ENCODE measurements at regions not wholly inside any gene's neighbourhood (a gene's known extent, or its start where the extent isn't known, plus 50 kb on each side); places are given as distances from the start of the nearest gene placed in this dataset.

DNA sequence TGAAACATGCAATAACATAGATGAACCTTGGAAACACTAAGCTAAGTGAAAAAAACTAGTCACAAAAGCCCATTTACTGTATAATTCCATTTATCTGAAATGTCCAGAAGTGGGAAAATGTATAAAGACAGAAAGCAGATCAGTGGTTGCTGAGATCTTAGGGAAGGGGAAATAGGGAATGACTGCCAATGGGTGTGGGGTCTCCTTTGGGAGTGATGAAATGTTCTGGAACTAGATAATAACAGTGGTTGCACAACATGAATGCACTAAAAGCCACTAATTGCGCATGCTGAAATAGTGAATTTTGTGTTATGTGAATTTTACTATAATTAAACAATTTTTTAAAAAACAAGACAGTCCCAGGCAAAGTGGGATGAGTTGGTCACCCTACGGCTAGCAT, 472.8 kb downstream of the CCDC171 start:
- H3K27ac ChIP-seq: no peak overlapping the region
- no peak for DNase-seq (ENCODE audit: low read depth, low spot score)

DNA sequence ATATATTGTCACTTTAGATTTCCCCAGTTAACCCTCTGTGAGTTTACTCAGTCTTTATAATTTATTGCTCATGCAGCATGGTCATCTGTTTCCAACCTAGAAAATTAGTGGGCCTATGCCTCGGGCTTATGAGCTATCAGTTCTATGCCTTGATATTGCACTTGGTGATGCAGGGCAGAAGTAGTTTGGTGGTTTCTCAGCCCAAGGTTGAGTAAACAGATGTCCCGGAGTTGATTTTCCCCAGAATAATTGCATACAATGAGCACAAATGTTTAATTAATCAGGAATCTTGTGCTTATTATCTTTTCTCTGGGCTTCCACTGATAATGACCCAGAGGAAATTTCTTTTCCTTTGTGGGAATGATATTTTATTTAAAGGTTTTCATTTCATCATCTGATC, 474.0 kb downstream of the CCDC171 start:
- no peak for DNase-seq (ENCODE audit: low read depth, low spot score)
- no peak overlapping the region for H3K27ac ChIP-seq

DNA sequence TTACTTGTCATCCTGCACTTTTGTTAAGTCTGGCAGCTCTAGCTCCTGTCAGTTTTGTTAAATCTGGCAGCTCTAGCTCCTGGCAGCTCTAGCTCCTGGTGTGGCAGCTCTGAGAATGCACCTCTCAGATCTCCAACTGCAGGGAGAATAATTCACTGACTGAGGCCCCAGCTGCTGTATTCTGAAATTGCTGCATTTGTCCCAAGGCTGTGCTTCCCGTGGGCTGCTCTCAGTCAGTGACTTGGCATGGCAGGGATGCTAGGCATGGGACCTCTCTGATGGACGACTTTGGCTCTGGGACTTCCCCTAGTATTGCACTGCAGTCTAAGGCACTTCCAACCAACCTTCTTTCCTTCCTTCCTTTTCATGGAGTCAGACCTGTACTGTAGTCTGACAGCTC, 475.7 kb downstream of the CCDC171 start:
- no peak overlapping the region for H3K27ac ChIP-seq
- DNase-seq (ENCODE audit: low read depth, low spot score): no peak

DNA sequence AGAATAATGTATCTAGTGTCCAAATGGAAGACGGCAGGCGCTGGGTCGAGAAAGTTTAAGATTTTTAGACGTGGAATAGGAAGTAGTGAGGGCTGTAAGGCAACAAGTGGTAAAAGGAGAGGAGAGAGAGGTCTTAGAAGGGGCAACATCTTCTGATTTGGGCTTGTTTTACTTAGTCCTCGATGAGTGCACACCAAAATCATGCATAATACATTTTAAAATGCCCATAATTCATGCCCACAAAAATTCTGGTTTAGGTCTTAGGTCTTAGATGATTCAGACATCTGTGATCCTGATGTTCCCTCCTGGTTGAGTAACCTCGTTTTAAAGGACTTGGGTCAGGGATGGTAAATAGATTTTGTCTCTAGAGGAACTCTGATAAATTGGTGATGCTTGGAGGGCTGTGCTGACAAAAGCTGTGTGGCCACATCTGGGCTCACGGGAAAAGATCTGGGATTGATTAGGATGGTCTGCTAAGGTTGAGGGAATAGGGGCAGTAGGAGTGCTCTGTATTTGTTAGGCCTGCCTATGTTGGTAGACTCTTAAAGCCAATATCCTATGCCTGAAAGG, 476.3 kb downstream of the CCDC171 start:
- no peak for DNase-seq (ENCODE audit: low read depth, low spot score)
- H3K27ac ChIP-seq: no peak overlapping the region

DNA sequence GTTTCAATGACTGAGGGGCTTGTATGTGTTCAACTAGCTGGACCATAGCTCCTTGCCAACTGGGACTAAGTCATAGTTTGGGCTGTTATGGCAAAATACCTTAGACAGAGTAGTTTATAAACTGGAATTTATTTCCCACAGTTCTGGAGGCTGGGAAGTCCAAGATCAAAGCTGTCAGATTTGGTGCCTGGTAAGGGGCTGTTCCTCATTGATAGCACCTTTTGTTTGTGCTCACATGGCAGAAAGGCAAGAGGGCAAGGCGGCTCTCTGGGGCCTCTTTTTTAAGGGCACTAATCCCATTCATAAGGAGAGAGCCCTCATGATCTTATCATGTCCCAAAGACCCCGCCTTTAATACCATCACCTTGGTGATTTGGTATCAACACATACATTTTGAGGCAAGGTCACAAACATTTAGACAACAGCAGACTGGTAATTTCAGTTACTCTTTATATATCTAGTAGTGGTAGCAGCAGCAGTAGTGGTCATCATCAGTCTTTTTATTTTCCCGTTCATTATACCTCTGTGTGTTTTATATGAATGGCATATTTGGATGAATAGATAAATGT, 477.0 kb downstream of the CCDC171 start:
- no peak for DNase-seq (ENCODE audit: low read depth, low spot score)
- no peak overlapping the region for H3K27ac ChIP-seq

DNA sequence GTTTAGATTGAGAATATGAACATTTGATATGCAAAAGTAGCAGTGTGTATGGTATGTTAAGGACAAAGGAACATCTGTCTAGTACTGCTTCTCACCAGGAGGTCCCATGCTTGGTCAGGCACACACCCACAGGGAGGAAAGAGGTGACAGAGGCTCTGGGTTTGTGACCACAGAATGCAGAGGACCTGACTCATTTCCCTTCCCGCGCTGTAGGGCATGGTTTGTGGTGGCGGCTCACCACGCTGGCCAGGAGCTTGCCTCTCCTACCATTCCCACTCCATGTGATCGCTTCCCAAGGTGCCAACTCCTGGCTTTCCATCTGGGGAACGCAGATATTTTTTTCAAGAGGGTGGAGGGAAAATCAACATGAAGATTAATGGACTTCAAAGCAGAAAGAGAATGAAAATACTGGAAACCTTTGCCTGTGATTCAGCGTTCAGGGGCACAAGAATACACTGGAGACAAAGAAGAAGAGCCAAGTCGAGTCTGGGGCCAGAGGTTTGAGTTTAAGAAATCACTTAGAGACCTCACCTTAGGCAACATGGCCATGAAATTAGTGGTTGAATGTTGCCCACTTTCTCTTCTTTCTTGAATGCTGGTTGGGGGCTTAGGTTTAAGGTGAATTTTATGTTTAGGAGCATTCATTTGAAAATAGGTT, 477.8 kb downstream of the CCDC171 start:
- H3K27ac ChIP-seq: no peak overlapping the region
- DNase-seq (ENCODE audit: low read depth, low spot score): peak; percentile 45

DNA sequence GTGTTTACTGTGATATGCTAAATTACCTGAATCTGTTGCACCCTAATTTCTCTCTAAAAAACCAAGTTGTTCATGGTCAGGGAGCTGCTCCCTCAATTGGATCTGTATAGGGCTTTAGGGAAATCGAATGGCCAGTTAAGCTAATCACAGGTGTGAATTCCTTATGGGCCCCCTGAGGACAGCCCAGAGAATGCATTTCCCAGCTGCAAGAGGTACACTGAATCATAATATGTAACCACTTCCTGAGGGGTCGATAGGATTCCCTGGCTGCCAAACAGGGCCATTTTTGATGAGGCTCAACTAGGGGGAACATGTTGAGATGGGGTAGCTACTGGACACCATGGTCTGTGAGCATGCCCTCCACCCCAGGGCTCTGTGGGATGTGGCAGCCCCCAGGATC, 478.6 kb downstream of the CCDC171 start:
- H3K27ac ChIP-seq: no peak overlapping the region
- DNase-seq (ENCODE audit: low read depth, low spot score): no peak

DNA sequence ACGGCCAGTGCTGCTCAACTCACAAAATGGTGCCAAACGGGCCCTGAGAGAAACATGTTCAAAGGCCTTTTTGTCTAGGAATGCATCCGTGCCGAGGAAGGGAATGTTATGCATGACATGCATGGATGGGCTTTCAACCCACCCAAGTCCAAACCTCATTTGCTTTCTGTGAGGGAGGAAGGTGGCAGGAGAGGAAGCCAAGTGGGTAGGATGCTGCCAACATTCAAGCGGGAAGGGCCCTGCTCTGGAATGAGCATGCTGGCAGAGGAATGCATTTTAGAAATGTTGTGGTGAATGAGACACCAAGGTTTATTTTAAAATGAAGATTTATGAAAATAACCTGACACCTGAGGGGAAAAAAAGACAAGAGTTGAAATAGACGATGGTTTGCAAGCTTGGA, 479.1 kb downstream of the CCDC171 start:
- no peak overlapping the region for H3K27ac ChIP-seq
- DNase-seq (ENCODE audit: low read depth, low spot score): no peak

DNA sequence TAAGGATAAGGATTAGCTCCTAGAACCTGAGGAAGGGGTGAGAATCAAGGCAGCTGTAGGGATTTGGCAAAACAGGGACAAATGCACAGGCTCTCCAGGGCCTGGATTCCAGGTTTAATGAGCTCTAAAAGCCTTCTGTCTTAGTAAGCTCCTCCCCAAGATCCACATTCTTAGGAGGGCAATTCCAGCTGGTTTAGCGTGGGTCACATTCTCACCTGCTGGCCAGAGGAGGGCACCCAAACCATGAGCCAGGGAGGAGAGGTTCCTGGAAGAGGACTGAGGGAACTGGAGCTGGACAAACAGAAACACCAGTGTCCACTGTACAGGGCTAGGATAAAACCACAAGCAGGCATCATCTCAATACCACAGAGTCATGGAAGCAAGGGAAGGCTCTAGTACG, 480.0 kb downstream of the CCDC171 start:
- no peak overlapping the region for H3K27ac ChIP-seq
- DNase-seq (ENCODE audit: low read depth, low spot score): no peak

DNA sequence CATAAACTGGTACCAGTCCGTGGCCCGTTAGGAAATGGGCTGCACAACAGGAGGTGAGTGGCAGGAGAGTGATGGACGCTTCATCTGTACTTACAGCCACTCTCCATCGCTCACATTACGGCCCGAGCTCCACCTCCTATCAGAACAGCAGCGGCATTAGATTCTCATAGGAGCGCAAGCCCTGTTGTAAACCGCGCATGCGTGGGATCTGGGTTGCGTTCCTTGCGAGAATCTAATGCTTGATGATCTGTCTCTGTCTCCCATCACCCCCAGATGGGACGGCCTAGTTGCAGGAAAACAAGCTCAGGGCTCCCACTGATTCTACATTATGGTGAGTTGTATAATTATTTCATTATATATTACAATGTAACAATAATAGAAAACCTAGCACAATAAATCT, 480.4 kb downstream of the CCDC171 start:
- H3K27ac ChIP-seq: no peak overlapping the region
- no peak for DNase-seq (ENCODE audit: low read depth, low spot score)

DNA sequence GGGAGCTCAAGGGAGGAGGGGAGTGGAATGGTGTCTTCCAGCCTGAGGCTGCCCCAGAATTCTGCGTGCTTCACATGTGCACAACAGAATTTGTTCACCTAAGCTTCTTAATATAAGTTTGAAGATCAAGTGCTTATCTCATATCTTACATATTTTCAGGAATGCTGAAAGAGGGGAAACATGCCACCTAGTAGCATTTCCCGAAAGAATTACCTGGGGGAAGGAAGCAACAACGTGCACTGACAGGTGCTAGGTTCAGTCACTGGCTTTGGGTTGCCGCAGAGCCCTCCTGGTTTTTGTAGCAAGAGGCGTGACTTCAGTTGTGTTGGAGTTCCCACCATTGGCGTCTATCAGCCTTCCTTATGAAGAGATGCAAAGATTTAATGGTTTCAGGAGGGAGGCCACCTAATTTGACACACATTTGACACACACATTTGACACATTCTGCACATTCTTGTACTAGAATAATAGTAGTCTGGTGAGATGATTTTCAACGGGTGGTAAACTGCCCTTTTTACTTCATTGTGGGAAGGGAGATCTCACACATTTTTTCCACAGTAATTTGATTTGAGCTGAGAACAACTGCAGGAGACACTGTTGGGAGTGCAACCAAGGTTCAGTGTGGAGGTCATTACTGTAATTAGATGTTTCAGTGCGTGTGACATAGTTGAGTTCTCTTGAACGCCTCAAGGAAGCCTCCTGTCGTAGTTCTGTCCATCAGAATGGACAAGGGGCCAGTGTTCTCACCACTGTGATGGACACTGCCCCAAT, 481.3 kb downstream of the CCDC171 start:
- no peak for DNase-seq (ENCODE audit: low read depth, low spot score)
- H3K27ac ChIP-seq: no peak overlapping the region

DNA sequence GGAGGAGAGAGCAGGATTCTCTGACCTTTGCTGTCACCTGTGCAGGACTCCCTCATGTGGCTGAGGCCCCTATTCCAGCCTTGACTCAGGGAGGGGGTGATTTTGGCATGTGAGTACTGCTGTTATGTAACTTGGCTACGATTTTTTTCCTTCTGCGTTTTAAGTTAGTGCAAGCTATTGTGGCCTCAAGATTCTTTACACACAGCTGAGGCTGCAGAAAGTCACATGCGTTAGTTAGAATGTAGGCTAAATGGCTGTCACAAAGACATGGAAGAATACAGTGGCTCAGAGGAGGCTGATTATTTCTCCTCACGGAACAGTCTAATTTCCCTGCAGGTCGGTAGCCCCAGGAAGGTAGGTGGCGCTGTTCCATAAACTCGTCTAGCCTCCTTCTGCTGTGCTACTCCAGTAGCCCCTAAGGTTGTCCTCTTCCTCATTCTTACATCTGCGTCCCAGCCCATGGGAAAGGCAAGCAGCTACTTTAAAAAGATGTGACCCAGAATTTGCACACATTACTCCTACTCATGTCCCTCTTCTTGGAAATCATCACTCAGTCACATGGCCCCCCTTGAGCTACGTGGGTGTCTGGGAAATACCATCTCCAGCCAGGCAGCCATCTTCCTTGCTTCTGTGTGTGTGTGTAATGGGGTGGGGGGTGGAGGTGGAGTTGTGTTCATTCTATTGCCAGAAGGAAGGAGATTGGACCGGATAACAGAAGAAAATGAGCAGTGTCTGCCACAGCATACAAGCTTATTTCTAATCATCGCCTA, 486.6 kb downstream of the CCDC171 start:
- DNase-seq (ENCODE audit: low read depth, low spot score): no peak
- no peak overlapping the region for H3K27ac ChIP-seq

DNA sequence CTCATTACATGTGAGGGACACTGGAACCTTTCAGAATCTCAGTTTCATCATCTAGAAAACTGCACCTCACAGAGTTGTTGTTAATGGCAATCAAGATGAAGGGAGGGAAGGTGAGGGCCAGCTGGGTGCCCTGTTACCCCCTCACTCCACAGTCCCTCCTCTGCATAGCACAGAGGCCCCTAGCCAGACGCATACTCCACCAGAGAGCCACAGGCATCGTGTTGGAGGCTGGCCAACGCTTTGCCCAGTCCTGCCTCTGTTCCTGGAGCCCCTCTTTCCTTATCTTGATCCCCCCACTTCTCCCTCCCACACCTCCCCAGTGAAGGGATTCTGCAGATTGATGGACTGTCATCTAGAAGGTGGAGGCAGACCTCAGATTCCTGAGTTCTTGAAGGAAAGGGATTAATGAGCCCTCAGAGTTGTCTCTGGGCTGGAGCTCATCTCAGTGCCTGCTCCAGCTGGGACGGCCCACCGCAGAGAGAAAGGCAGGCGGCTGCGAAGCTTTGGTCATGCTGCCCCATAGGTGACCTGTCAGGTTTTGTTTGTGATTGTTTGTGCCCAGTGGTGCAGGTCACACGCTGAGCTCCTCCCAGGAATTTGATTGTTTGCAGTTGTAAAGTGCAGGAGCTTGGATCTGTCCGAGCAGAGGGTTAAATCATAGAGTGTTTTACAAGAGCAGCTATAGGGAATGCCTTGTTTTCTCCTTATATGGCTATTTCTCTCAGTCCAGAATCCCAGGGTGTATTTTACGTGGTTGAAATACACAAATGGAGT, 487.3 kb downstream of the CCDC171 start:
- no peak for DNase-seq (ENCODE audit: low read depth, low spot score)
- no peak overlapping the region for H3K27ac ChIP-seq

DNA sequence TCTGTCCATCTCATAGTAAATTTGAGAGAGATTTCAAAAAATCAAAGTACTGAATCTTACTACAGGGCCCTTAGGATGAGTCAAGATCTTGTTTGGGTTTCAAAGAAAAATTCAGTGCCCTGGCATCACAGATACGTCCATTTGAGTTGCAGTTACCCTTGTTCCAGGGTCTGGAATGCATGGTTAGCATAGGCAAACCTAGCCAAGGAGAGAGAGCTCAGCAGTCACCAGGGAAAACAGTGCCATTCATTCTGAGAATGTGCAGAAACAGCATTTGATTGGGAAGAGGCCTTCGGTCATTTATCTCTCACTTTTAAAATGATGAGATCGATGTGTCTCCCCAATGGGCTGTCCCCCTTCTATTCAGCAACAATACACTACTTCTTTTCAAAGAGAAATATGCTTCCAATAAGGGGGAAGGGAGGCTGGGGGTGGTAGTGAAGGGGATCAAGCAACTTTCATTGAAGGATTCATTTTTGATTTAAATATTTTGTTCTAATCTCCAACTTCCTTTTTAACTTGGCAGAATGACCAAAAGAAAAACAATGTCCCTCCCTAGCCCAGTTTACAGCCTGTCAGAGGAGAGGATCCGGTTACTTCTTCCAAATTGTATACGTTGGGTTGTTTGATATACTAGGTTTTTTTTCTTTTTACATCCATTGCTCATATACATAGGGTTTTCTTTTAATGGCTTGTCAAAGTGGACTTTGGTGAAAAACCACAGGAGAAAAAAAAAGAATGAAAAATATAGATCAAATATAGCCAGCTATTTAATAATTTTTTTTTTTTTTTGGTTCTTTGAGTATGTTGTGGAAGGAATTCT, 491.1 kb downstream of the CCDC171 start:
- H3K27ac ChIP-seq: no peak overlapping the region

DNA sequence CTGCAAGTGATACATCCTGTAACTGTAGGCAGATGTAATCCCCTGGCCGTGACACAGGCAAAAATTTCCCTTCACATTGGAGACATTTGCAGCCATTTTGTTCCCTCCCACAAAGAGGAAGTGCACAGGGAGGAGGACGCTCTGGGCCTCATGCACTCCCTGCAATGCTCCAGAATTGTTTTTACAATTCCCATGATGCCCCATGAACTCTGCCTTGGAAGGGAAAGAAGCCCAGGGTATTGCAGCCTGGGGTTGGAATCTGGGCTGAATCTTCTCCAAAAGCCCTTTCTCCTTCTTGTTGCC, 491.7 kb downstream of the CCDC171 start:
- H3K27ac ChIP-seq: no peak overlapping the region
- DNase-seq (ENCODE audit: low read depth, low spot score): no peak

More for the DNA sequence above, 491.1 kb downstream of the CCDC171 start:
- no peak for DNase-seq (ENCODE audit: low read depth, low spot score)

DNA sequence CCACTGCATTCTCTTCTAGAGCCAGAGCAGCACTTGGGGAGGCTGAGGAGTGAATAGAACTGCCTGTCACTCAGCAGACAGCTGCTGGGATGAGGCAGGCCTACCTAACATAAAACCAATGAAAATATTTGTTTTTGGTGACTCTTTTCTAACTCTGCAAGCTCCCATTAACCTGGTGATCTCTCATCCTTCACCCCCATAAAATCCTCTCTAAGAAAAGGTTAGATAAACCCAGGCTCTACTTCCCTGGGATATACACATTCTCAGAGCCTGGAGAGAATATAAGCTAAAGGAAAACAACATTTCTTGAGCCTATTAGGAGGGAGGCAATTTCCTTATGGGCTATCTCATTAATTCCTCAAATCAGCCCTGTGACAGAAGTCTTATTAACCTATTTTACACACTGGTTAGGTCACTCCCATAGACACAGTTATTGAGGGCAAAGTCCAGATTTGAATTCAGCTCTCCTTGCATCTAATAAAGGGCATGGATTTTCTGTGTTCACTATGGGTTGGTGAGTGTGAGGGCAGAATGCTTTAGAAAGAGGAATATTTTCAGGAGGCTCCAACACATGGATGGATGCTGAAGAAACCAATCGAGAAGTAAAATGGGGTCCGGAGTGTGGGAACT, 492.9 kb downstream of the CCDC171 start:
- DNase-seq (ENCODE audit: low read depth, low spot score): no peak
- no peak overlapping the region for H3K27ac ChIP-seq

DNA sequence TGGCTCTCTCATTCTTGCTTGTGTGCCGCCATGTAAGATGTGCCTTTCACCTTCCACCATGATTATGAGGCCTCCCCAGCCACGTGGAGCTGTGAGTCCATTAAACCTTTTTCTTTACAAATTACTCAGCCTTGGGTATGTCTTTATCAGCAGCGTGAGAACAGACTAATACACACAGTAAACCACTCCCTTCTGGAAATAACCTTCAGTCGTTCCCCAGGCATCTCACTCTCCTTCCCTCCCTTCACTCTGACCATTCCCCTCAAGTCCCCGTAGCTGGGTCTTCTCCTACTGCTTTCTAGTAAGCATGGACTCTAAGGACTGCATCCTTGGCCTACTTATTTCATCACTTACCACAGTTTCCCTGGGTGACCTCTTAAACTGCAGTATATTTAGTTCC, 493.9 kb downstream of the CCDC171 start:
- DNase-seq (ENCODE audit: low read depth, low spot score): no peak
- H3K27ac ChIP-seq: no peak overlapping the region

DNA sequence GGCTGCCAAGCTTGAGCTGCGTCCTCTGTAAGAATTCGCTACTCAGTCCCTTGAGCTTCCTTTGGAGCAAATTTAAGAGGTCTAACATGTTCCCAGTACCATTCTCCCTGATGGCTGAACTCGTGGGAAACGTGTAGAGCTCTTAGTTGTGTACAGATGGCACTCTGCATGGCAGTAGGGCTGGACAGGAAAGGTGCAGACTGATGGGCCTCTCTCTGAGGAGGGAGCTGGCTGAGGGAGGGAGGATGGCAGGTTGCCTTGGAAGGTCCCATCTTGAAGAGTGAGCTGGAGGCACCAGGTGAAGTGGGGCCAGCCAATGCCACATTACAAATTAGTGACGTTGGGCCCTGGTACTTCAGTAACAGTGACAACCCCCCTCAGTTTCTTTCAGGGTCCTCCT, 495.3 kb downstream of the CCDC171 start:
- H3K27ac ChIP-seq: no peak overlapping the region

DNA sequence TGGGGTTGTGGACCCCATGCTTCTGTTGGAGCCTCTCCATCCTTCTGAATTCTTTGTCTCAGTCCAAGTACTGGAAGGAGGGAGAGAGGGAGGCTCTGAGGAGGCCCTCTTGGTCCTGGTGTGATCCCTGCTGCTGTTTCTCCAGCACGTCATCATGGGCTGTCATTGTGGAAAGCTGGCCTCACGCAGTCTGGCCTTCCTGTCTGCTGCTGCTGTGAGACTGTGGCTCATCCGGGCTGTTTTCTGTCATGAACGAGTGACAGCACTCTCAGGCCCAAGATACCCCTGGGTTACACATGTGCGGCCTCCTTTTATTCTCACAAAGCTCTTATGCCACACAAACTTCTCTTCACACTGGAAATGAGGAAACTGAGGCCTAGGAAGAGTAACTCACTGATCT, 499.3 kb downstream of the CCDC171 start:
- no peak for DNase-seq (ENCODE audit: low read depth, low spot score)
- no peak overlapping the region for H3K27ac ChIP-seq

More for the DNA sequence above, 495.3 kb downstream of the CCDC171 start:
- no peak for DNase-seq (ENCODE audit: low read depth, low spot score)

Measured in epithelial cell of prostate (primary cell).